Right lobe of liver (tissue), 4 donors: ENCODE measurements at regions not wholly inside any gene's neighbourhood (a gene's known extent, or its start where the extent isn't known, plus 50 kb on each side); places are given as distances from the start of the nearest gene placed in this dataset.
"Not testable (repeated sequence)": the region's sequence is repeated elsewhere in the genome, so short reads cannot be mapped to it uniquely, and the experiment has no call there.

Experiments used
- POLR2A ChIP-seq: fragments of 450-650 bp; IDR thresholded peaks from one replicate; pipeline ENCODE4 v1.6.1; 2017; ENCODE audit warnings: antibody characterized with exemption, mild to moderate bottlenecking
- TF ChIP-seq, protein P1 (sequence below), 4 donors: fragments of 200-600 bp in 3 of 4; fragments of 450-650 bp in 1 of 4; IDR thresholded peaks; one replicate each; pipeline versions ENCODE4 v1.5.1 to v1.8.0; 2016 to 2022; ENCODE audit warnings: antibody characterized with exemption in 4 of 4, mild to moderate bottlenecking in 2 of 4
- donor health status: DM: no; HTN: no; CAD: no.
- donor health status: DM: no; HTN: no; CAD: no.
- donor health status: DM: no; HTN: yes; CAD: no.

DNA sequence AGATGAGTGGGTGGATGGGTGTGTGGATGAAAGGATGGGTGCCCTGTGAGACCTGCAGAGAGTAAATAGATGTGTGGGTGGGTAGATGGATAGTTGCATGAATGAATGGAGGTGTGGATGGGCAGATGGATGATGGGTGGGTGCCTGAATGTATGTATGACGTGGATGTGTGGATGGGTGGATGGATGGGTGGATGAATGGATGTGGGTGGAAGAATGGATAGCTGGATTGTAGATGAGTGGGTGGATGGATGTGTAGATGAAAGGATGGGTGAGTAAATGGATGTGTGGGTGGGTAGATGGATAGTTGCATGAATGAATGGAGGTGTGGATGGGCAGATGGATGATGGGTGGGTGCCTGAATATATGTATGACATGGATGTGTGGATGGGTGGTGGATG, 374.7 kb downstream of the BRD1 start:
- not testable (repeated sequence) for TF ChIP-seq POLR2A
- TF ChIP-seq, protein P1, sequence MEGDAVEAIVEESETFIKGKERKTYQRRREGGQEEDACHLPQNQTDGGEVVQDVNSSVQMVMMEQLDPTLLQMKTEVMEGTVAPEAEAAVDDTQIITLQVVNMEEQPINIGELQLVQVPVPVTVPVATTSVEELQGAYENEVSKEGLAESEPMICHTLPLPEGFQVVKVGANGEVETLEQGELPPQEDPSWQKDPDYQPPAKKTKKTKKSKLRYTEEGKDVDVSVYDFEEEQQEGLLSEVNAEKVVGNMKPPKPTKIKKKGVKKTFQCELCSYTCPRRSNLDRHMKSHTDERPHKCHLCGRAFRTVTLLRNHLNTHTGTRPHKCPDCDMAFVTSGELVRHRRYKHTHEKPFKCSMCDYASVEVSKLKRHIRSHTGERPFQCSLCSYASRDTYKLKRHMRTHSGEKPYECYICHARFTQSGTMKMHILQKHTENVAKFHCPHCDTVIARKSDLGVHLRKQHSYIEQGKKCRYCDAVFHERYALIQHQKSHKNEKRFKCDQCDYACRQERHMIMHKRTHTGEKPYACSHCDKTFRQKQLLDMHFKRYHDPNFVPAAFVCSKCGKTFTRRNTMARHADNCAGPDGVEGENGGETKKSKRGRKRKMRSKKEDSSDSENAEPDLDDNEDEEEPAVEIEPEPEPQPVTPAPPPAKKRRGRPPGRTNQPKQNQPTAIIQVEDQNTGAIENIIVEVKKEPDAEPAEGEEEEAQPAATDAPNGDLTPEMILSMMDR (IDR thresholded peaks at IDR 0.05), result not testable (repeated sequence)
